Heart left ventricle (tissue), 13 donors: ENCODE measurements at regions not wholly inside any gene's neighbourhood (a gene's known extent, or its start where the extent isn't known, plus 50 kb on each side); places are given as distances from the start of the nearest gene placed in this dataset.

Source experiments
- CTCF ChIP-seq, 12 donors: fragments of 200-600 bp; sonication (generic) in 4 of 12; IDR thresholded peaks; one replicate each; pipeline versions ENCODE4 v1.5.0 to v1.8.0; 2018 to 2022; ENCODE audit warnings: antibody characterized with exemption in 12 of 12, mild to moderate bottlenecking in 5 of 12
- POLR2A ChIP-seq, 2 donors: fragments of 450-650 bp; IDR thresholded peaks; one replicate each; pipeline ENCODE4 v1.6.1; 2017; ENCODE audit warnings: antibody characterized with exemption in 2 of 2, mild to moderate bottlenecking in 2 of 2, moderate library complexity in 2 of 2
- donor health status: ischemic (EF 13 %, LVEDD 7.1; RV severe dilation, severe dysfunction).
- donor health status: DM: no; HTN: yes; CAD: no.
- donor health status: DM: no; HTN: no; CAD: no.
- donor health status: ischemic (EF 25% LVEDD 6.9; RV normal size, moderate dysfunction).
- donor health status: ischemic (EF 25% LVEDD 5.7; RV mildly dilated, moderate dysfunction).
- donor health status: ischemic (EF 35%, LVEDD 5.7; RV mildly dilated, moderate dysfunction).
- donor health status: nonischemic (EF 11% LVEDD 7.7; RV severe dilation, severe dysfunction).
- donor health status: DM: yes; HTN: yes; CAD: no.
- donor health status: PGD.
- donor health status: ischemic (EF 29% LVEDD 5.4; RV normal size, mild dysfunction).
- donor health status: nonischemic (EF 23%, LVEDD 6.1; RV moderate dilation, normal function).

GRCh38 chr20:54321352-54322087, 113.6 kb downstream of the PFDN4 start:
- TF ChIP-seq CTCF (IDR thresholded peaks at IDR 0.05): no peak
- no peak for TF ChIP-seq POLR2A (IDR thresholded peaks at IDR 0.05)
